ENCODE measurements at regions not wholly inside any gene's neighbourhood (a gene's known extent, or its start where the extent isn't known, plus 50 kb on each side); places are given as distances from the start of the nearest gene placed in this dataset.

- Histone ChIP-seq H3K9me3 (ENCODE audit: low read length) (peaks cover 47% of the 10 kb centered on the region), H3K36me3 (ENCODE audit: insufficient read depth, low read length) (peaks cover 13% of the 10 kb centered on the region; the same call in 1 of the 2 replicates), H3K27ac (ENCODE audit: low read depth, low read length, poor library complexity, severe bottlenecking) (no peak overlapping the region), H3K4me1 (ENCODE audit: insufficient read depth, low read length, poor library complexity, severe bottlenecking) (peaks cover 34% of the 10 kb centered on the region), H4K20me1 (ENCODE audit: insufficient read depth, low read length) (no peaks in the 10 kb centered on the region), H3K4me3 (ENCODE audit: low read depth, low read length, poor library complexity, severe bottlenecking) (no peak overlapping the region), H2AFZ (ENCODE audit: low read length) (no peak overlapping the region), H3K79me2 (ENCODE audit: insufficient read depth, low read depth, low read length) (no peaks in the 10 kb centered on the region), H3K4me2 (ENCODE audit: low read length) (no peak overlapping the region), H3K9me2 (ENCODE audit: insufficient read depth, low read length) (no peaks in the 10 kb centered on the region)
- BruUV-seq (replicated peaks): no TSS peak
- intact Hi-C loops (cut with micrococcal nuclease; ENCODE audit: unreplicated experiment): no loop called here
- TF ChIP-seq CTCF (conservative IDR thresholded peaks at IDR 0.05; ENCODE audit: low read length) (no peak), EZH2phosphoT487 (IDR thresholded peaks at IDR 0.05; ENCODE audit: borderline replicate concordance, low read depth, low read length) (no peak)
- POLR2A ChIA-PET: interaction anchor here (1.1 to 1.3 kb wide), 3 partner anchors 13 to 151 kb away, joined by 3 to 4 read pairs (median 3); no protein-coding TSS in a partner anchor
- CTCF ChIA-PET (ENCODE audit: unreplicated experiment): interaction anchor here (0.7 kb wide), 1 partner anchor 209 kb away, joined by 3 read pairs; no protein-coding TSS in a partner anchor
- DNase-seq (ENCODE audit: low spot score): no peak
Observed at GRCh38 chr10:6353526-6353925, 150.8 kb downstream of the PFKFB3 start.

- Histone ChIP-seq H3K9me3 (ENCODE audit: low read length) (peaks cover 54% of the 10 kb centered on the region), H3K79me2 (ENCODE audit: insufficient read depth, low read depth, low read length) (no peaks in the 10 kb centered on the region), H4K20me1 (ENCODE audit: insufficient read depth, low read length) (no peaks in the 10 kb centered on the region), H2AFZ (ENCODE audit: low read length) (no peak overlapping the region), H3K4me3 (ENCODE audit: low read depth, low read length, poor library complexity, severe bottlenecking) (no peak overlapping the region), H3K4me1 (ENCODE audit: insufficient read depth, low read length, poor library complexity, severe bottlenecking) (peaks cover 27% of the 10 kb centered on the region), H3K27ac (ENCODE audit: low read depth, low read length, poor library complexity, severe bottlenecking) (no peak overlapping the region), H3K9me2 (ENCODE audit: insufficient read depth, low read length) (no peaks in the 10 kb centered on the region), H3K36me3 (ENCODE audit: insufficient read depth, low read length) (peaks cover 13% of the 10 kb centered on the region; the same call in 1 of the 2 replicates), H3K4me2 (ENCODE audit: low read length) (no peak overlapping the region)
- BruUV-seq (replicated peaks): no TSS peak
- ChIA-PET CTCF (ENCODE audit: unreplicated experiment) (interaction anchor here (0.7 kb wide), 1 partner anchor 210 kb away, joined by 3 read pairs; no protein-coding TSS in a partner anchor), POLR2A (interaction anchor here (0.6 to 1.2 kb wide), 3 partner anchors 11 to 50 kb away, joined by 3 to 7 read pairs (median 4); no protein-coding TSS in a partner anchor)
- no peak for TF ChIP-seq EZH2phosphoT487 (IDR thresholded peaks at IDR 0.05; ENCODE audit: borderline replicate concordance, low read depth, low read length)
- TF ChIP-seq CTCF (conservative IDR thresholded peaks at IDR 0.05; ENCODE audit: low read length): no peak
- intact Hi-C loops (cut with micrococcal nuclease; ENCODE audit: unreplicated experiment): no loop called here
- DNase-seq (ENCODE audit: low spot score): no peak
Observed at GRCh38 chr10:6354168-6354772, 151.5 kb downstream of the PFKFB3 start.

GRCh38 chr10:6356280-6356793 lies 153.6 kb downstream of the PFKFB3 start:
- Histone ChIP-seq H3K4me1 (ENCODE audit: insufficient read depth, low read length, poor library complexity, severe bottlenecking) (peaks cover 6% of the 10 kb centered on the region), H3K27ac (ENCODE audit: low read depth, low read length, poor library complexity, severe bottlenecking) (no peak overlapping the region), H2AFZ (ENCODE audit: low read length) (no peak overlapping the region), H3K79me2 (ENCODE audit: insufficient read depth, low read depth, low read length) (no peaks in the 10 kb centered on the region), H3K9me2 (ENCODE audit: insufficient read depth, low read length) (no peaks in the 10 kb centered on the region), H3K9me3 (ENCODE audit: low read length) (peaks cover 71% of the 10 kb centered on the region), H3K4me3 (ENCODE audit: low read depth, low read length, poor library complexity, severe bottlenecking) (no peak overlapping the region), H4K20me1 (ENCODE audit: insufficient read depth, low read length) (no peaks in the 10 kb centered on the region), H3K36me3 (ENCODE audit: insufficient read depth, low read length) (peaks cover 13% of the 10 kb centered on the region; the same call in 1 of the 2 replicates), H3K4me2 (ENCODE audit: low read length) (no peak overlapping the region)
- intact Hi-C loops (cut with micrococcal nuclease; ENCODE audit: unreplicated experiment): no loop called here
- CTCF ChIA-PET (ENCODE audit: unreplicated experiment): no interaction called here
- POLR2A ChIA-PET: no interaction called here
- no peak for TF ChIP-seq CTCF (conservative IDR thresholded peaks at IDR 0.05; ENCODE audit: low read length)
- no peak for TF ChIP-seq EZH2phosphoT487 (IDR thresholded peaks at IDR 0.05; ENCODE audit: borderline replicate concordance, low read depth, low read length)
- peak; percentile 11 for DNase-seq (ENCODE audit: low spot score)
- BruUV-seq (replicated peaks): no TSS peak
